Thyroid gland (tissue), 4 donors: ENCODE measurements at regions not wholly inside any gene's neighbourhood (a gene's known extent, or its start where the extent isn't known, plus 50 kb on each side); places are given as distances from the start of the nearest gene placed in this dataset.

Source experiments
- CTCF ChIP-seq, 6 experiments: fragments of 200-600 bp in 3 of 6; fragments of 450-650 bp in 3 of 6; sonication (generic) in 3 of 6; IDR thresholded peaks; one replicate each; pipeline ENCODE4 v1.5.1; 2016 to 2019; ENCODE audit warnings: antibody characterized with exemption in 6 of 6, mild to moderate bottlenecking in 2 of 6, inconsistent platforms in 1 of 6, moderate library complexity in 1 of 6
- POLR2A ChIP-seq, 2 donors: fragments of 450-650 bp; IDR thresholded peaks; one replicate each; pipeline ENCODE4 v1.6.1; 2017; ENCODE audit warnings: antibody characterized with exemption in 2 of 2, mild to moderate bottlenecking in 2 of 2, moderate library complexity in 1 of 2

GRCh38 chr1:175818929-175819328 is 75.5 kb upstream of the TNR start:
- TF ChIP-seq CTCF (IDR thresholded peaks at IDR 0.05) (no peak), POLR2A (IDR thresholded peaks at IDR 0.05) (no peak)
